ENCODE measurements at regions not wholly inside any gene's neighbourhood (a gene's known extent, or its start where the extent isn't known, plus 50 kb on each side); places are given as distances from the start of the nearest gene placed in this dataset.

GRCh38 chr1:238830036-238830611, 556.2 kb upstream of the CHRM3 start (continued):
- TF ChIP-seq FOXM1 (IDR thresholded peaks at IDR 0.05; ENCODE audit: low read depth) (no peak), FOXM1 (CRISPR knock-in tag; IDR thresholded peaks at IDR 0.05; ENCODE audit: low read depth) (no peak), USF1 (CRISPR knock-in tag; IDR thresholded peaks at IDR 0.05) (no peak), SMARCC2 (IDR thresholded peaks at IDR 0.05; ENCODE audit: low read depth) (no peak), SIRT6 (IDR thresholded peaks at IDR 0.05; ENCODE audit: low read depth, low read length) (no peak), PHF21A (IDR thresholded peaks at IDR 0.05; ENCODE audit: borderline replicate concordance, low read depth) (no peak), NR2F6 (CRISPR knock-in tag; IDR thresholded peaks at IDR 0.05) (no peak), NFE2 (IDR thresholded peaks at IDR 0.05; ENCODE audit: low read depth) (no peak), ZNF609 (CRISPR knock-in tag; IDR thresholded peaks at IDR 0.05; ENCODE audit: borderline replicate concordance) (no peak), MYC (IDR thresholded peaks at IDR 0.05; ENCODE audit: low read depth, low read length) (no peak), MYC (CRISPR knock-in tag; IDR thresholded peaks at IDR 0.05; ENCODE audit: borderline replicate concordance, low read depth) (no peak), ZFP36 (IDR thresholded peaks at IDR 0.05; ENCODE audit: low read depth, low read length, partially characterized antibody) (no peak)

Data from K562 (cell line).